ENCODE measurements at regions not wholly inside any gene's neighbourhood (a gene's known extent, or its start where the extent isn't known, plus 50 kb on each side); places are given as distances from the start of the nearest gene placed in this dataset.
"Not testable (repeated sequence)": the region's sequence is repeated elsewhere in the genome, so short reads cannot be mapped to it uniquely, and the experiment has no call there.

DNA sequence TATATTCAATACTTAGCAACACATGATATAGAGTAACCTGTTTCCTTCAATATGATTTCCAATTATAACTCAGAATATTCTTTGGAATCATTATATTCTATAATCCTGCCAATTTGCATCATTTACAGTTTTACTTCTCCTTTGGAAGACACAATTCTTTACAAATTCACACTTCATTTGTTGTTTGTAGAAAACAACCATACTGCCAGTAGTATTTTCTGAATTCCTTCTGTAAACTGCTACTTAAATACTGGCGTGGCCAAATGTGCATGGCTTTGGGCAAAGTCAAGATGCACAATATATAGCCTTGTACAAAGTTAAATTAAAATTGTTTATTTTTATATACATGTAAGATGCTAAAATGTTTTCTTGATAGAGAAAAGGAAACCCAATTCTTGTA lies 687.1 kb upstream of the NEGR1 start:
- ChIA-PET CTCF (no interaction called here), POLR2A (no interaction called here)
- TF ChIP-seq, protein P1, sequence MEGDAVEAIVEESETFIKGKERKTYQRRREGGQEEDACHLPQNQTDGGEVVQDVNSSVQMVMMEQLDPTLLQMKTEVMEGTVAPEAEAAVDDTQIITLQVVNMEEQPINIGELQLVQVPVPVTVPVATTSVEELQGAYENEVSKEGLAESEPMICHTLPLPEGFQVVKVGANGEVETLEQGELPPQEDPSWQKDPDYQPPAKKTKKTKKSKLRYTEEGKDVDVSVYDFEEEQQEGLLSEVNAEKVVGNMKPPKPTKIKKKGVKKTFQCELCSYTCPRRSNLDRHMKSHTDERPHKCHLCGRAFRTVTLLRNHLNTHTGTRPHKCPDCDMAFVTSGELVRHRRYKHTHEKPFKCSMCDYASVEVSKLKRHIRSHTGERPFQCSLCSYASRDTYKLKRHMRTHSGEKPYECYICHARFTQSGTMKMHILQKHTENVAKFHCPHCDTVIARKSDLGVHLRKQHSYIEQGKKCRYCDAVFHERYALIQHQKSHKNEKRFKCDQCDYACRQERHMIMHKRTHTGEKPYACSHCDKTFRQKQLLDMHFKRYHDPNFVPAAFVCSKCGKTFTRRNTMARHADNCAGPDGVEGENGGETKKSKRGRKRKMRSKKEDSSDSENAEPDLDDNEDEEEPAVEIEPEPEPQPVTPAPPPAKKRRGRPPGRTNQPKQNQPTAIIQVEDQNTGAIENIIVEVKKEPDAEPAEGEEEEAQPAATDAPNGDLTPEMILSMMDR (IDR thresholded peaks at IDR 0.05; ENCODE audit: insufficient read depth, low read depth, low read length): no peak
- no peak overlapping the region for H3K4me3 ChIP-seq (ENCODE audit: low read depth, low read length)
- no peak for DNase-seq (ENCODE audit: low read depth)
- H3K27me3 ChIP-seq (ENCODE audit: control insufficient read depth, insufficient read depth, low read length): no peaks in the 10 kb centered on the region
- no peaks in the 10 kb centered on the region for H3K36me3 ChIP-seq (ENCODE audit: control insufficient read depth, insufficient read depth, low read length)

GRCh38 chr1:72954943-72955342 lies 672.6 kb upstream of the NEGR1 start:
- Histone ChIP-seq H3K4me3 (ENCODE audit: low read depth, low read length) (no peak overlapping the region), H3K36me3 (ENCODE audit: control insufficient read depth, insufficient read depth, low read length) (no peaks in the 10 kb centered on the region), H3K27me3 (ENCODE audit: control insufficient read depth, insufficient read depth, low read length) (no peaks in the 10 kb centered on the region)
- ChIA-PET CTCF (no interaction called here), POLR2A (no interaction called here)
- TF ChIP-seq, protein P1 (IDR thresholded peaks at IDR 0.05; ENCODE audit: insufficient read depth, low read depth, low read length): no peak
- DNase-seq (ENCODE audit: low read depth): no peak

- H3K36me3 ChIP-seq (ENCODE audit: control insufficient read depth, insufficient read depth, low read length); H3K27me3 ChIP-seq (ENCODE audit: control insufficient read depth, insufficient read depth, low read length); DNase-seq (ENCODE audit: low read depth); CTCF ChIA-PET; POLR2A ChIA-PET; H3K4me3 ChIP-seq (ENCODE audit: low read depth, low read length): not testable (repeated sequence)
Measured at GRCh38 chr1:72950900-72951299, 668.6 kb upstream of the NEGR1 start.

- no peak for DNase-seq (ENCODE audit: low read depth)
- Histone ChIP-seq H3K36me3 (ENCODE audit: control insufficient read depth, insufficient read depth, low read length) (no peaks in the 10 kb centered on the region), H3K4me3 (ENCODE audit: low read depth, low read length) (no peak overlapping the region), H3K27me3 (ENCODE audit: control insufficient read depth, insufficient read depth, low read length) (no peaks in the 10 kb centered on the region)
- TF ChIP-seq, protein P1 (IDR thresholded peaks at IDR 0.05; ENCODE audit: insufficient read depth, low read depth, low read length): no peak
- ChIA-PET CTCF (no interaction called here), POLR2A (no interaction called here)
Measured at GRCh38 chr1:72946903-72947499, 664.7 kb upstream of the NEGR1 start.

DNA sequence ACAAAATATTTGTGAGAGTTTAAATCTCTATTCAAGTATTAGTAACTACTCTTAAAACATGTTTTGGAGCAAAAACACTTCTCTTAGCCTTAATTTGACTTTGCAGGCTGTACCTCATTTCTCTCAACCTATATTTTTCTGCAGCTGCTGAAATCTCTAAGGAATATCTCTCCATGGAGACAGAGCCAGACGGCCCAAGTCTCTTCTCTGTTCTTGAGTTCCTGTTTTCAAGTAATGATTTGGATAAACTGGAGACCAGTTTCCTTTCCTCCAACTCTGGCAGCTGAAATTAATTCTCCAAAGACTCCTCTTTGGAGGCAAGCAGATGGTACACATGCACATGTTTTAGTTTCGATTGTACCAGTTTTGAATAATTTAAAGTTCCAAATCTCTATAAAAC lies 659.7 kb upstream of the NEGR1 start:
- ChIA-PET CTCF (no interaction called here), POLR2A (no interaction called here)
- Histone ChIP-seq H3K27me3 (ENCODE audit: control insufficient read depth, insufficient read depth, low read length) (no peaks in the 10 kb centered on the region), H3K4me3 (ENCODE audit: low read depth, low read length) (no peak overlapping the region), H3K36me3 (ENCODE audit: control insufficient read depth, insufficient read depth, low read length) (no peaks in the 10 kb centered on the region)
- no peak for DNase-seq (ENCODE audit: low read depth)
- TF ChIP-seq, protein P1 (IDR thresholded peaks at IDR 0.05; ENCODE audit: insufficient read depth, low read depth, low read length): no peak

DNA sequence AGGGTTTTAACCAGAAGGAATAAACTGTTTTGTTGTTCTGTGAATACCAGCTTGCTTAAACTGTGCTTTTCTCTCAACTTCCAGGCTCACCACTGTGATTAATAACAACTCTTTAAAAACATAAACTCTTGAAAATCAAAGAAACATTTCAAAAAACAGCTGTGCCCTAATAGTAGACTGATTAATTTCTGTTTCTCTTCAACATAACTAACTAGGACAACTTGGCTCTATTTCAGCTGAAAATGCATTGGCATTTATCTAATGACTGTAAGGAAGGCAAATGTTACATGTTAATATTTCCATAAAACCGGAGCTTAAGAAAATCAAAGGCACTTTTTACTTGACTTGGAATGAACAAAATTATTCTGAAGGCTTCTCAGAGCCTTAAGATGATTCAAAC lies 656.1 kb upstream of the NEGR1 start:
- Histone ChIP-seq H3K27me3 (ENCODE audit: control insufficient read depth, insufficient read depth, low read length) (no peaks in the 10 kb centered on the region), H3K36me3 (ENCODE audit: control insufficient read depth, insufficient read depth, low read length) (no peaks in the 10 kb centered on the region), H3K4me3 (ENCODE audit: low read depth, low read length) (no peak overlapping the region)
- CTCF ChIA-PET: no interaction called here
- DNase-seq (ENCODE audit: low read depth): no peak
- POLR2A ChIA-PET: no interaction called here
- TF ChIP-seq, protein P1 (IDR thresholded peaks at IDR 0.05; ENCODE audit: insufficient read depth, low read depth, low read length): no peak

Data from BJ (cell line).